ENCODE measurements at regions not wholly inside any gene's neighbourhood (a gene's known extent, or its start where the extent isn't known, plus 50 kb on each side); places are given as distances from the start of the nearest gene placed in this dataset.

DNA sequence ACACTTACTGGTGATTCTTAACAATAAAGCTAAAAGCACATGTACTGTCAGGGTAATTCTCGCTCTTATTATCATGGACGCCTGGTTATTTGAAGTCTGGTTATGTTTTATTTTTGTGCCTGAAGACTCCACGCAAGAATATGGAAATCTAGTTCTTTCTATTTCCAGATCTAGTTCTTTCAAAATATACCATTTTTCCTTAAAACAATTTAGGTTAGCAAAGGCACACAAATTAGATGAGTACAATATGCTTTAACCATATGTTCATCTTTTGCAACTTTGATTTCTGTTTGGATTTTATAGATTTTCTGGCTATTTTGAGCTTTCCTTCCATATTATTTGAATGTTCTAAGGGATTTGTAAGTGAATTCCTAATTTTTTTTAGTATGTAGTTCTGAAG is 1783.1 kb downstream of the PCDH7 start:
- CTCF ChIA-PET (ENCODE audit: unreplicated experiment): no interaction called here
- H3K4me2 ChIP-seq (ENCODE audit: low read length): no peak overlapping the region
- no peaks in the 10 kb centered on the region for H3K4me1 ChIP-seq (ENCODE audit: insufficient read depth, low read length, poor library complexity, severe bottlenecking)

GRCh38 chr4:32506067-32506466 is 1785.9 kb downstream of the PCDH7 start:
- Histone ChIP-seq H3K4me2 (ENCODE audit: low read length) (no peak overlapping the region), H3K9me3 (ENCODE audit: low read length) (peaks cover 7% of the 10 kb centered on the region; the same call in 1 of the 2 replicates), H4K20me1 (ENCODE audit: insufficient read depth, low read length) (no peaks in the 10 kb centered on the region), H2AFZ (ENCODE audit: low read length) (0 out of 2 replicates have a peak overlapping the region, but pooled peaks have one; percentile 22), H3K79me2 (ENCODE audit: insufficient read depth, low read depth, low read length) (no peaks in the 10 kb centered on the region), H3K9me2 (ENCODE audit: insufficient read depth, low read length) (no peaks in the 10 kb centered on the region), H3K27ac (ENCODE audit: low read depth, low read length, poor library complexity, severe bottlenecking) (no peak overlapping the region), H3K4me3 (ENCODE audit: low read depth, low read length, poor library complexity, severe bottlenecking) (no peak overlapping the region), H3K36me3 (ENCODE audit: insufficient read depth, low read length) (no peaks in the 10 kb centered on the region), H3K4me1 (ENCODE audit: insufficient read depth, low read length, poor library complexity, severe bottlenecking) (no peaks in the 10 kb centered on the region)
- ChIA-PET CTCF (ENCODE audit: unreplicated experiment) (no interaction called here), POLR2A (no interaction called here)
- intact Hi-C loops (cut with micrococcal nuclease; ENCODE audit: unreplicated experiment): no loop called here
- TF ChIP-seq CTCF (conservative IDR thresholded peaks at IDR 0.05; ENCODE audit: low read length): no peak
- TF ChIP-seq EZH2phosphoT487 (IDR thresholded peaks at IDR 0.05; ENCODE audit: borderline replicate concordance, low read depth, low read length): no peak
- BruUV-seq (replicated peaks): no TSS peak
- no peak for DNase-seq (ENCODE audit: low spot score)

More for the DNA sequence above, 1783.1 kb downstream of the PCDH7 start:
- intact Hi-C loops (cut with micrococcal nuclease; ENCODE audit: unreplicated experiment): no loop called here
- POLR2A ChIA-PET: interaction anchor here (0.6 to 1.3 kb wide), 3 partner anchors 20 to 263 kb away, joined by 3 to 5 read pairs (median 4); no protein-coding TSS in a partner anchor
- Histone ChIP-seq H2AFZ (ENCODE audit: low read length) (no peak overlapping the region), H3K27ac (ENCODE audit: low read depth, low read length, poor library complexity, severe bottlenecking) (no peak overlapping the region), H3K79me2 (ENCODE audit: insufficient read depth, low read depth, low read length) (no peaks in the 10 kb centered on the region), H3K9me3 (ENCODE audit: low read length) (peaks cover 11% of the 10 kb centered on the region; the same call in 1 of the 2 replicates), H3K9me2 (ENCODE audit: insufficient read depth, low read length) (no peaks in the 10 kb centered on the region), H3K4me3 (ENCODE audit: low read depth, low read length, poor library complexity, severe bottlenecking) (no peak overlapping the region), H4K20me1 (ENCODE audit: insufficient read depth, low read length) (no peaks in the 10 kb centered on the region), H3K36me3 (ENCODE audit: insufficient read depth, low read length) (no peaks in the 10 kb centered on the region)
- TF ChIP-seq CTCF (conservative IDR thresholded peaks at IDR 0.05; ENCODE audit: low read length): no peak
- no peak for TF ChIP-seq EZH2phosphoT487 (IDR thresholded peaks at IDR 0.05; ENCODE audit: borderline replicate concordance, low read depth, low read length)
- no TSS peak for BruUV-seq (replicated peaks)
- DNase-seq (ENCODE audit: low spot score): no peak

DNA sequence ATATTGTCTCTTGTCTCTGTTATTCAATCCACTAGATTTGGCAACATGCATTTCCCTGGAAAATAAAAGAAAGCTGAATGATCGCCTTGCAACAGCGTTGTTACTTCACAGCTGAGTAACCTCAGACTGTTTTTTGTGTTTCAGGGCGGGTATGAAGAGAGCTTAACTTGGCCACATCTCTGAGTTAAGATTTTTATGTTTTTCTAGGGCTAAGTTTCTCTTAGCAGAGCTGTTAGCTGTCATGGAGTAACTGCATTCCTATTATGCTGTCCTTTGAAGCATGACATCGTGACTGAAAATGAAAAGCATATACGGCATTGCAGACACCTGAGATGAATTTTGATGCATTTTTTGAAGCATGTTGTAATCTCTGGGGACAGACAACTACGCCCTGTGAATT is 1798.9 kb downstream of the PCDH7 start:
- Histone ChIP-seq H3K79me2 (ENCODE audit: insufficient read depth, low read depth, low read length) (no peaks in the 10 kb centered on the region), H3K4me2 (ENCODE audit: low read length) (peak overlapping the region; percentile 55), H3K9me2 (ENCODE audit: insufficient read depth, low read length) (no peaks in the 10 kb centered on the region), H4K20me1 (ENCODE audit: insufficient read depth, low read length) (no peaks in the 10 kb centered on the region), H3K36me3 (ENCODE audit: insufficient read depth, low read length) (no peaks in the 10 kb centered on the region), H2AFZ (ENCODE audit: low read length) (peak overlapping the region; percentile 77), H3K9me3 (ENCODE audit: low read length) (no peaks in the 10 kb centered on the region), H3K4me1 (ENCODE audit: insufficient read depth, low read length, poor library complexity, severe bottlenecking) (peaks cover 8% of the 10 kb centered on the region), H3K4me3 (ENCODE audit: low read depth, low read length, poor library complexity, severe bottlenecking) (peak overlapping the region; percentile 28), H3K27ac (ENCODE audit: low read depth, low read length, poor library complexity, severe bottlenecking) (peak overlapping the region; percentile 25)
- DNase-seq (ENCODE audit: low spot score): peak; percentile 43
- BruUV-seq (replicated peaks): no TSS peak
- ChIA-PET CTCF (ENCODE audit: unreplicated experiment) (no interaction called here), POLR2A (interaction anchor here (0.7 to 1.3 kb wide), 6 partner anchors 13 to 92 kb away, joined by 3 to 4 read pairs (median 4); no protein-coding TSS in a partner anchor)
- intact Hi-C loops (cut with micrococcal nuclease; ENCODE audit: unreplicated experiment): no loop called here
- no peak for TF ChIP-seq EZH2phosphoT487 (IDR thresholded peaks at IDR 0.05; ENCODE audit: borderline replicate concordance, low read depth, low read length)
- TF ChIP-seq CTCF (conservative IDR thresholded peaks at IDR 0.05; ENCODE audit: low read length): no peak
